ENCODE measurements at regions not wholly inside any gene's neighbourhood (a gene's known extent, or its start where the extent isn't known, plus 50 kb on each side); places are given as distances from the start of the nearest gene placed in this dataset.

- Histone ChIP-seq H3K27ac (ENCODE audit: low read depth) (no peak overlapping the region), H3K4me3 (no peak overlapping the region), H3K79me2 (replicated peaks; ENCODE audit: insufficient read depth) (no peaks in the 10 kb centered on the region), H3K9me2 (ENCODE audit: insufficient read depth) (peaks cover 3% of the 10 kb centered on the region; the same call in 1 of the 2 replicates), H4K20me1 (replicated peaks; ENCODE audit: insufficient read depth) (no peaks in the 10 kb centered on the region), H3K36me3 (ENCODE audit: insufficient read depth) (0 out of 2 replicates have a peak, but pooled peaks cover 4% of the 10 kb centered on the region), H3K27me3 (ENCODE audit: insufficient read depth) (no peaks in the 10 kb centered on the region), H3K4me1 (ENCODE audit: insufficient read depth) (no peaks in the 10 kb centered on the region), H2AFZ (no peak overlapping the region), H3F3A (replicated peaks; ENCODE audit: low read depth) (no peaks in the 10 kb centered on the region), H3K4me2 (no peak overlapping the region)
- TF ChIP-seq CREB1 (CRISPR knock-in tag; IDR thresholded peaks at IDR 0.05; ENCODE audit: low read depth) (no peak), ZNF462 (CRISPR knock-in tag; IDR thresholded peaks at IDR 0.05) (0 out of 2 replicates have a peak, but pooled peaks have one; percentile 57)
- ATAC-seq (peak; percentile 76), DNase-seq (ENCODE audit: low spot score) (peak; percentile 62)
- Mint-ChIP-seq H3K27me3 (ENCODE audit: insufficient read depth, low read depth, poor library complexity) (peaks cover 2% of the 10 kb centered on the region), H3K9me3 (peaks cover 3% of the 10 kb centered on the region; the same call in 1 of the 3 replicates), H3K27ac (no peak overlapping the region), H3K36me3 (ENCODE audit: low read depth) (no peaks in the 10 kb centered on the region), H3K4me1 (peaks cover 5% of the 10 kb centered on the region), H3K4me3 (no peak overlapping the region)
Measured at GRCh38 chr3:82633319-82633718, 871.9 kb upstream of the GBE1 start.

GRCh38 chr3:82629937-82630336 is 868.5 kb upstream of the GBE1 start:
- Mint-ChIP-seq H3K36me3 (ENCODE audit: low read depth) (no peaks in the 10 kb centered on the region), H3K9me3 (peaks cover 3% of the 10 kb centered on the region; the same call in 1 of the 3 replicates), H3K4me1 (peaks cover 5% of the 10 kb centered on the region), H3K27ac (no peak overlapping the region), H3K27me3 (ENCODE audit: insufficient read depth, low read depth, poor library complexity) (peaks cover 2% of the 10 kb centered on the region), H3K4me3 (no peak overlapping the region)
- no peaks in the 10 kb centered on the region for H3K27me3 ChIP-seq (ENCODE audit: insufficient read depth)
- H3K4me2 ChIP-seq: no peak overlapping the region
- DNase-seq (ENCODE audit: low spot score) (no peak), ATAC-seq (no peak)
- no peaks in the 10 kb centered on the region for H3K4me1 ChIP-seq (ENCODE audit: insufficient read depth)
- H3K4me3 ChIP-seq: no peak overlapping the region
- H3K27ac ChIP-seq (ENCODE audit: low read depth): no peak overlapping the region
- no peaks in the 10 kb centered on the region; the same call in 1 of the 2 replicates for H3K9me2 ChIP-seq (ENCODE audit: insufficient read depth)
- H3F3A ChIP-seq (replicated peaks; ENCODE audit: low read depth): no peaks in the 10 kb centered on the region
- no peaks in the 10 kb centered on the region for H3K79me2 ChIP-seq (replicated peaks; ENCODE audit: insufficient read depth)
- H3K36me3 ChIP-seq (ENCODE audit: insufficient read depth): no peaks in the 10 kb centered on the region; the same call in 1 of the 2 replicates
- no peaks in the 10 kb centered on the region for H4K20me1 ChIP-seq (replicated peaks; ENCODE audit: insufficient read depth)
- H2AFZ ChIP-seq: no peak overlapping the region
- TF ChIP-seq JUNB (IDR thresholded peaks at IDR 0.05; ENCODE audit: unreplicated experiment) (no peak), ZNF114 (CRISPR knock-in tag; IDR thresholded peaks at IDR 0.05) (no peak), REST (IDR thresholded peaks at IDR 0.05; ENCODE audit: unreplicated experiment) (no peak)
